ENCODE measurements at regions not wholly inside any gene's neighbourhood (a gene's known extent, or its start where the extent isn't known, plus 50 kb on each side); places are given as distances from the start of the nearest gene placed in this dataset.

- in situ Hi-C loops (cut with MboI; ENCODE audit: low sequenced_read_pairs, unreplicated experiment) = no loop called here
- no peak for TF ChIP-seq CTCF (IDR thresholded peaks at IDR 0.05; ENCODE audit: borderline replicate concordance, control extremely low read depth, extremely low read depth, insufficient read depth, missing control alignments)
- DNase-seq (ENCODE audit: low spot score) = no peak
Measured at GRCh38 chr11:71086687-71087258, 165.6 kb downstream of the SHANK2 start.

- in situ Hi-C loops (cut with MboI; ENCODE audit: low sequenced_read_pairs, unreplicated experiment) = no loop called here
- no peak for DNase-seq (ENCODE audit: low spot score)
- no peak for TF ChIP-seq CTCF (IDR thresholded peaks at IDR 0.05; ENCODE audit: borderline replicate concordance, control extremely low read depth, extremely low read depth, insufficient read depth, missing control alignments)
Measured at GRCh38 chr11:71084306-71085012, 167.9 kb downstream of the SHANK2 start.

GRCh38 chr11:71083105-71083504, 169.3 kb downstream of the SHANK2 start:
- no peak for DNase-seq (ENCODE audit: low spot score)
- TF ChIP-seq CTCF (IDR thresholded peaks at IDR 0.05; ENCODE audit: borderline replicate concordance, control extremely low read depth, extremely low read depth, insufficient read depth, missing control alignments) = no peak
- in situ Hi-C loops (cut with MboI; ENCODE audit: low sequenced_read_pairs, unreplicated experiment) = no loop called here

- no peak for TF ChIP-seq CTCF (IDR thresholded peaks at IDR 0.05; ENCODE audit: borderline replicate concordance, control extremely low read depth, extremely low read depth, insufficient read depth, missing control alignments)
- no peak for DNase-seq (ENCODE audit: low spot score)
- in situ Hi-C loops (cut with MboI; ENCODE audit: low sequenced_read_pairs, unreplicated experiment) = no loop called here
Measured at GRCh38 chr11:71082454-71082853, 169.9 kb downstream of the SHANK2 start.

- no peak for TF ChIP-seq CTCF (IDR thresholded peaks at IDR 0.05; ENCODE audit: borderline replicate concordance, control extremely low read depth, extremely low read depth, insufficient read depth, missing control alignments)
- in situ Hi-C loops (cut with MboI; ENCODE audit: low sequenced_read_pairs, unreplicated experiment) = no loop called here
- no peak for DNase-seq (ENCODE audit: low spot score)
Measured at GRCh38 chr11:71081704-71082230, 170.6 kb downstream of the SHANK2 start.

GRCh38 chr11:71080239-71081097, 171.9 kb downstream of the SHANK2 start:
- peak; percentile 75 for DNase-seq (ENCODE audit: low spot score)
- in situ Hi-C loops (cut with MboI; ENCODE audit: low sequenced_read_pairs, unreplicated experiment) = no loop called here
- peak; percentile 43 for TF ChIP-seq CTCF (IDR thresholded peaks at IDR 0.05; ENCODE audit: borderline replicate concordance, control extremely low read depth, extremely low read depth, insufficient read depth, missing control alignments)
